ENCODE measurements at regions not wholly inside any gene's neighbourhood (a gene's known extent, or its start where the extent isn't known, plus 50 kb on each side); places are given as distances from the start of the nearest gene placed in this dataset.

DNA sequence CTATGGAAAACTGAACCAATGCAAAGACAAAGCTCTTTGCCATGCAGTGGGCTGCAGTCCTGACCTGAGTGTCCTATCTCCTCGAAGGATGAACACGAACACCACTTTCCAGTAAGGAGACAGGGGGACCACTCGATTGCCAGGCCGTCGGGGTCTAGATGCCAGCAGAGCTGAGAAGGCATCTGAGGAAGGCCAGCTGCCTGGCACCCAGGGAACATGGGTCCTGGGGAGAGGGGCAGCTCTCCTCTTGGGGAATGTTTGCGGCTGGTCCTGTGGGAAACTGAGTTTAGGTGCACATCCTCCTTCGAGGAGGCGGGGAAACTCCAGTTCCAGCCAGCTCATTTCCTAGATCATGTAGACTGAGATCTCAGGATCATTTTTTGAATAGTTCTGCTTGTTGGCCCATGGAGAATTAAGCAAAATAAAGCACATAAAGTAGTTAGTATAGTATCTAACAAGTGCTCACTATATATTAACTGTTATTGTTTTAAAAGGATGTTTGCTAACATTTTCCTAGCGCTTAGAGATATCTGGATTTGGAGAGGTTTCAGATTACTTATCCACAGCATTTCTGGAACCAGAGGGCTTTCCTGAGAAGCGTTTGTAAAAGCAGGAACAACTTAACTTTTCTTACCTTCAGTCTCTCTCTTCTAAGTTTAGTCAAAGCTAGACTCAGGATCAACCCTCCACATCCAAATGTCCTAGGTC lies 225.3 kb upstream of the FOXQ1 start:
- TF ChIP-seq ZNF561 (tag by site-specific recombination; IDR thresholded peaks at IDR 0.05; ENCODE audit: borderline replicate concordance) (no peak), TCF7L2 (IDR thresholded peaks at IDR 0.05; ENCODE audit: borderline replicate concordance, low read depth, low read length) (no peak)
